ENCODE measurements at regions not wholly inside any gene's neighbourhood (a gene's known extent, or its start where the extent isn't known, plus 50 kb on each side); places are given as distances from the start of the nearest gene placed in this dataset.
"Not testable (repeated sequence)": the region's sequence is repeated elsewhere in the genome, so short reads cannot be mapped to it uniquely, and the experiment has no call there.

- no peak for DNase-seq
Observed at GRCh38 chr2:118443596-118443995, 355.3 kb downstream of the INSIG2 start.

GRCh38 chr2:118442996-118443553, 354.8 kb downstream of the INSIG2 start:
- no peak for DNase-seq

DNA sequence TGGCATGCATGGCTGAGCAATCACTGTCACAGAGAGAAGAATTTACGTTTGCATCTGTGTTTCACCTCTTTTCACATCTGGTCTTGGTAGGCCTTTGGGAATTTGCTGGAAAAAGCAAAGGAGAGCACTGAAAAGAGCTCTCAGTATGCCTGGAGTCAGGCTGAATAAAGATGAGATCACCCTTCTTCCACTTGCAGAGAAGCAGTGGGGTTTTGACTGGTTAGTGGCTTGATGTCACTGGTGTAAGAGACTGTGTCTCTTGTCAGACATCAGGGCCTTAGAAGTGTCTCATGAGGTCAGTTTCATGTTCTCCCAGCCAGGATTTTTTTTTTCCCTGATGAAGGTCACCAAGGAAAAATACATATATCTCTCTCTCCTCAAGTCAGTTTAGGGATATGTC, 353.8 kb downstream of the INSIG2 start:
- DNase-seq: no peak

GRCh38 chr2:118440404-118441098, 352.3 kb downstream of the INSIG2 start:
- no peak for DNase-seq

DNA sequence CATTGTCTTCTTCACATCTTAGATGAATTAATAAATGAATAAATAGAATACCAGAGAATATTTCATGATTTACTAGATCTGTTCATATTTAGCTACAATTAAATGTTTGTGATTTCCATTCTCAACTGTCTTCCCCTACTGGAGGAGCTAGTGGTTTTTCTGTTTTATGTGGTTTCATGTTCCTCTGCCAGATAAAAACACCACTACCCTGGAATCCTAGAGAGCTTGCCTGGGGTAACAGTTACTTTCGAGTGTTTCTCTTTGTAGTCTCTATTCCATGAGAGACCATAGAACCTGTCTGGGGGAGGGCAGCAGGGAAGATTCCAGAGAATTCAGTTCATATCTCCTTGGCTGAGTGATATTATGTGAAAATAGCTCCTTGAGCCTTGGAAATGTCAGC, 349.2 kb downstream of the INSIG2 start:
- no peak for DNase-seq

- no peak for DNase-seq
Observed at GRCh38 chr2:118431997-118432396, 343.7 kb downstream of the INSIG2 start.

DNA sequence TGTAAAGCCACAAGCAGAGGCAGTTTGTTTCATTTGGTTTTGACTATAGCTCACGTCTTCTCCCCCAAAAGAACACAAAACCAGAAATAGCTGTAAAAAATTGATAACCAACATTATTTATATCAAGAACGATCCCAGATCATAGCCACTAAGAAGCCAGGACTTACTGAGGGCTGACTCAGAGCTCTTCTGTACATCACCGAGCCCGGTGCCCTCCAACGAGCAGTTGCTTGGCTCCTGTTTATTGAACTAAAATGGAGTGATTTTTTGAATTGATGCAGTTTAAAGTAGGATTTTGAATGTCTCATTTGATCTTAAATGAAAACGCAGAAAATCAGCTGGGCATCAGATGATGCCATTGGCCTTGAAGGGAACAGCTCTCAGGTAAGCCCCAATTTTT, 343.3 kb downstream of the INSIG2 start:
- DNase-seq: no peak

- no peak for DNase-seq
Observed at GRCh38 chr2:118431165-118431517, 342.9 kb downstream of the INSIG2 start.

DNA sequence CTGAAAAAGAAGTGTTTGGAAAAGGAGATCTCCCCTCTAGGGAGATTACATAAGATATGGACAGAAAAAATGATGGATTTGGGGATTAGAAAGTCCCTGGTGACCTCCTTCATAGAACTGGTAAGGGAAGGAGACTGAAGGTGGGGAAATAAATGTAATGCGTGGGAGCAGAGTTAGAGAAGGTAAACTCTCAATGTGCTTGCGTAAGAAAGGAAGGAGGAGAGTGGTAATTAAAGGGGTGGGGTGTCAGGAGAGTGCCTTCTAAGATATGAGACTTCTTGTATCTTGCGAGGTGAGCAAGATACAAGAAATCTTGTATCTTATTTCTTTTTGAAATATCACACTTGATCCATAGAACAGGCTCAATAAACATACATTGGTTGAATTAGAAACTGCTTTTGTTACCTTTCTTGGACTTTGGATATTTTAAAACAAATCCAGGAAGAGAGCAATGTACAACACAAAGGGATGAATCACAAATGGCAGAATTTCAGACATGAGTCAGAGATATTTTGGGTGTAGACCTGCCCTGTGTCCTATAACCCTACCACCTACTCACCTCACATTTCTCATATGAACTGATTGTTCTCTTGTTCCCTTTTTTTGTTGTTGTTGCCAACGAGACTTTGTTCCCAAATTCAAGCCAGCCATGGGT, 342.4 kb downstream of the INSIG2 start:
- DNase-seq: no peak

DNA sequence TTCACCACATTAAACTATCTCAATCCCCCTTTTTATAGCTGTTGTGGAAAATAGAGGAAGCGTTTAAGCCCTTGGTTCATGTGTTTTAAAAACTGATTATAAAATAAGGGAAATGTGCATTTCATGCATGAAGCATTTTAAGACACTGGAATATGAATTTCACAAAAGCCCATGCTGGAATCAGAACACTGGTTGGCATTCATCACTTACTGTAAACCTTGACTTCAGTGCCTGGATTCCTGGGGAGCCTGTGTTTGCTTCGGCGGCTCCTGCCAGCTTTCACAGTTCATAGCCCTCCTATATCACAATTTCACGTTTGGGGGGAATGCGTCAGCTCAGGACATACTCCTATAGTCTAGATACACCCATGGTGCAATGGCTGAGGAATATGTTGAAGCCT, 336.9 kb downstream of the INSIG2 start:
- no peak for DNase-seq

DNA sequence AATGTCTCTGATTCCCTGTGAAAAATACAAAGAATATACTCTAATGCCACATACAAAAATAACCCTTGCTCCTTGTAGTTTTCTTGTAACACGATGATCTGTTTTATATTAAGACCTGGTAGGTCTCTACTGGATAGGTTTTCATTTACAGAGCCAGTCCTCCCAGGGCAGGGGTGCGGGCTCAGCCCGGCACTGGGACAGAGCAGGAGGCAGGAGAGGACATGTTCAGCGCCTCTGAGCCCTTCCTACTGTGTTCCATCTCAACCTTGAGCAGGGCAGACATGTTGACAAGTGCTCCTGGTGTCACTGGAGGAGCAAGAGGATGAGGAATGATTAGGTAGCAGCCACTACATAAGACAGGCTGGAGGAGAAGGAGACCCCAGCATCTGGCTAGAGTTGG, 335.5 kb downstream of the INSIG2 start:
- no peak for DNase-seq

GRCh38 chr2:118421648-118422047, 333.4 kb downstream of the INSIG2 start:
- DNase-seq: no peak

DNA sequence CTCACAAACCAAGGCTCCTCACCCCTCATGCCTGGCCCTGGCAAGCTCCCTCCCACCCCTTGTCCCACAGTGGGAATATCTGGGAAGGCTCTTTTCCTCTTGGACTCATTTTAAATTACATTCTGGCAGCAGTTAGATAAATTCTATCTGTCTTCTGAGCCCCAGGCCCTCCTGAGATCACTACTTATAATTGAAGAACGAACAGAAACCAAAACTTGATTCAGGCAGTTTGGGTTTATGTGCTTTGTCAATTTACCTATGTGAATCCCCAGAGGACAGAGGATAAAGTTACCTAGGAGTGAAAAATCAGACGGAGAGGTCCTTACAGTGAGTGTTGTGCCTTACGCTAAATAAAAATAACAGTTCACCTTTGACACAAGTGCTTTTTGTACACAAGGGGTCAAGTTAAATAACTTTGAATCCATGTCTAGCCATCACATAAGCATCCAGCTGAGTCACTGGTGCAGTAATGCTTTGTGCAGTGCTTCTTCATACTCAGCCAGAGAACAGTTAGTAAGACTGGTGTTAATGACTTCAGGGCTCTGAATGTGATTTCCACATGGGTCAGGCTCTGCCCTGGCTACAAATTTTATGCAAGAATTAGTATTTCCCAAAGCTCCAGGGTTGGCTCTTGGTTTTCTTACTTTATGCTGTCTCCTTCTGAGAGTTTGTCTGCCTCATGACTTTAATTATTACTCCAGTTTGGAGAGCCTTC, 329.3 kb downstream of the INSIG2 start:
- DNase-seq: no peak

GRCh38 chr2:118415186-118415585, 326.9 kb downstream of the INSIG2 start:
- DNase-seq: not testable (repeated sequence)

DNA sequence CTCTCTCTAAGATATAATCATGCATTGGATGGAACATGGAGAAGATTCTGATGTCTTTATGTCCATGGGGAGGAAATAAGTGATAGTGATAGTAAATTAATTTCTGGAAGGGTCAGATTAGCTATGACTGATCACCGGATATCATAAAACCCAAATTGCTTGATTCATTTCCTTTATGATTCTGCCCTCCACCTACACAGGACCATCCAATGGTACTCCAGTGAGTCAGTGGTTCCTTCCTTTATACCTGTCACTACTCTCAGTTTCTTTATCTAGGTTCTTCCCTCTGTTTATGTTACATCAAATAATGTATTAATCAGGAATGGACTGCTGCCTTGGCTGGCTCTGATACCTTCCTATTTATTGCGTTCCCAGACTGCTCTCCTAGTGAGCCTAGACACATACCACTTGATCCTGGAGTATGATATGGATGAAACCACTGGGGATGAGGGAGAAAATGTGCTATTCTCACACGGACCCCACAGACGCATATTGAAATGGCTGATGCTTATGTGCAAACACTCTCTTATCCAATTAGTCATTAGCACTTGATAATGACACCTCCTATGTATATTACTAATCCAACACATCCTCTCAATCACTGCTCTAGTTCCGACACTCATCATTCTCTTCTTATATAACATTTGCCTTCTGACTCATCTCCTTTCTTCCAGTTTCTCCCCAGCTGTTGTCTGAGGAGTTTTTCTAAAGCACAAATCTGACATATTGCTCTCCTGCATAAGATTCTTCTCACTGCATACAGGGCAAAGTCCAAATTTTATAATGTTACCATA, 315.6 kb downstream of the INSIG2 start:
- no peak for DNase-seq

DNA sequence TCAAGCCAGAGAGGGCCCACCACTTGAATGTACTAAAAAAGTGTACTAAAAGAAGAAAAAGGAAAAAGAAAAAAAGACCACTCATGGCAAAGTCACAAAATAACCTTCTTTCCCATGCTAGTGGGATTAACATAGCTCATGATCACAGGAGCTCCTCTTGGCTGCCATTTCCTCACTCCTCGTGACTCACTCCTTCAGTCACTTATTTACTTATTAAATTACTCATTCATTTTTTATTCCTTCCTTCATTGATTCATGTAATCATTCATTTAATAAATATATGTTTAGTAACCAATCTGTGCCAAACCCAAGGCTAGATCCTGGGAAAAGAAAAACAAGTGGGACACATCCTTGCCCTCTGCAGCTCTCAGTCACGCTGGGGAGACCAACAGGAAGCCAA, 300.5 kb downstream of the INSIG2 start:
- DNase-seq: no peak

GRCh38 chr2:118387509-118387908, 299.2 kb downstream of the INSIG2 start:
- no peak for DNase-seq

DNA sequence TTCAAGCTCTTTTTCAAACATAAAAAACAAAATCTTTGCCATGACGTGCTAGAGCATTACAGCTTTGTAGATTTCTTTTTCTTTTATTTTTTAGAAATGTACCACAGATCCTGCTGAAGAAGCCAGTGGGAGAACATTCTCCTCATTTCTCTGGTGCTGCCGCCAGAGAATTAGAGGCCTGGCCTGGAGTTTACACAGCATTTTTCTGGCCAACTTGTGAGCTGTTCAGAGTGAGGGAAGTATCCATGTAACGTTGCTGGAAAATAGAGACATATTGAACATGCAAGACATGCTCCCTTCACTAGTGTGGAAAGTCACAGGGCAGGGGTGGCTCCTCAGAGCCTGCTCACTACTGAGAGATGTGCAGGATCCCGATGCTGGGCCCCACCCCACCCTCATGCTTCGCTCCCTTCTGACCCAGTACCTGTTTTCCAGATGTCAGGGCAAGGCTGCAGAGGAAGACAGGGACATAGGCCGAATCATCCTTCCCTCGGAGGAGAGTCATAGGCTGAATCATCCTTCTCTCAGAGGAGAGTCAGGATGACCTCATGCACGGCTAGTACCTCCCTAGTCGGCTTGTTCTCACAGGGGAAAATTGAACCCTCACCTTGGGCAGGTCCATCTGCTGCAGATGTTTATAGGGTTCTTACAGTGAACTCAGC, 298.5 kb downstream of the INSIG2 start:
- peak; percentile 30 for DNase-seq

DNA sequence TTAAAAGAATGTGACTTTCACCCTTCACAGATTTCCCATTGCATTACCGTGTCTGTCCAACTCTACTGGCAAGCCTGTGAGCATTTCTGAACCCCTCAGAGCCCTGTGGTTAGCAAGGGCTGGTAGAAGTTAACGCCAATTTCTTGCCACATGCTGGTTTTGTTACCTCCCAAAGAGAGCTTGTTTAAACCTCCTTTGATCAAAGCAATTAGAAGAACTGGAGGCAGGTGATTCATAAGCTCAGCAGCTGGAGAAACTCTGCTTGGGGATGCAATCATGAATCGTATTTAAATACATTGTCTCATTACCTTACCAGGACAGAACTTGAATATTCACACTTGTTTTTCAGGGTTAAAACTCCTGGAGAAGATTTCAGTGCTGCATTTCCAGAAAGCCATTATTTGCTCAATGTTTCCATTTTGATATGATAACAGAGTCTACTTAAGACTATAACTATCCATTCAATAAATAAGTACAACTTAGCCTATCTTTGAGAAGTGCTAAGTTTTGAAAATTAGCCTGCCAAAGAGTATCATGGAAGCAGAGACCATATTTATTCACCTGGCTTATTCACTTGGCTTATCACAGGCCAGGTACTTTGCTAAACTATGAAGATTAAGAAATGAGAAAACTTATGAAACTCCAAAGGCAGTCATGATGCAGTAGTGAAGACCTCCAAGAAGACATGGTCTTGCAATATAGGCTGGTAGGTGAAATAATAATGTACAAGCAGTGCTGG, 292.8 kb downstream of the INSIG2 start:
- DNase-seq: no peak

GRCh38 chr2:118375907-118376485, 287.7 kb downstream of the INSIG2 start:
- no peak for DNase-seq

GRCh38 chr2:118374974-118375755, 286.9 kb downstream of the INSIG2 start:
- no peak for DNase-seq

Data from GOT3 (cell line).